ENCODE measurements at regions not wholly inside any gene's neighbourhood (a gene's known extent, or its start where the extent isn't known, plus 50 kb on each side); places are given as distances from the start of the nearest gene placed in this dataset.

DNA sequence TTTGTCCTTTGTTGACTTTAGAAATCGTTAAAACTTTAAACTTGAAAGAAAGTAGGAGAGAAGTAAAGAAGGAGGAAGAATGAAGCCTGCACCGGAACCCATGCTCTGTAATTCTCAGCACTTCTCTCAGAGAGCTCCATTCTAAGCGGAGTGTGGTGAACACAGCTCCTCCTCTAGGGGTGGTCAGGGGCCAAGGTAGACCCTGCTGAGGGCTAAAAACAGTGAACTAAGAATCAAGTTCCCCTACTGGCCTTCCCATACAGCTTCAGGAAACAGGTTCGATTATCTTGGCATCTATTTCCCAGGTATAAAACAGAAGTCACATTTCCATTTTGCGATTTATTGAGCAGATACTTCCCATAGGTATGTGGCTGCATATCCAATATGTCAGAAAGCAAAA lies 92.7 kb upstream of the ASAP2 start:
- Mint-ChIP-seq H3K4me3 (no peak overlapping the region), H3K4me1 (ENCODE audit: low read depth) (no peaks in the 10 kb centered on the region), H3K27ac (no peak overlapping the region), H3K27me3 (peaks cover 4% of the 10 kb centered on the region), H3K9me3 (no peaks in the 10 kb centered on the region), H3K36me3 (ENCODE audit: low read depth) (no peaks in the 10 kb centered on the region)

DNA sequence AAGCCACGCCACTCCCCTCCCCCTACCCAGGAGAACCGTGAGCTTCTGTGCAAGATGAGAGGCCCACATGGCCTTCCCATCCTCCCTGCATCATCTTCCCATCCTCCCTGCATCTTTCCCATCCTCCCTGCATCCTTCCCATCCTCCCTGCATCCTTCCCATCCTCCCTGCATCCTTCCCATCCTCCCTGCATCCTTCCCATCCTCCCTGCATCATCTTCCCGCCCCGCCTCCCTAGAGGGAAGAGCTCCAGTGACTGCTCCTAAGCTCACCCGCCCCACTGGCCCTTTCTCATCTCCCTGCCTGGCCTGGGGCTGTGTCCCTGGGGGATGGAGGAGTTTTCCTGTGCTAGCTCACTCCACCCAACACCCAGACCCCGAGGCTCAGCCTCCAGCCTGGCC lies 93.3 kb upstream of the ASAP2 start:
- Mint-ChIP-seq H3K4me3 (no peak overlapping the region), H3K27me3 (peaks cover 4% of the 10 kb centered on the region), H3K4me1 (ENCODE audit: low read depth) (no peaks in the 10 kb centered on the region), H3K9me3 (no peaks in the 10 kb centered on the region), H3K36me3 (ENCODE audit: low read depth) (no peaks in the 10 kb centered on the region), H3K27ac (no peak overlapping the region)

DNA sequence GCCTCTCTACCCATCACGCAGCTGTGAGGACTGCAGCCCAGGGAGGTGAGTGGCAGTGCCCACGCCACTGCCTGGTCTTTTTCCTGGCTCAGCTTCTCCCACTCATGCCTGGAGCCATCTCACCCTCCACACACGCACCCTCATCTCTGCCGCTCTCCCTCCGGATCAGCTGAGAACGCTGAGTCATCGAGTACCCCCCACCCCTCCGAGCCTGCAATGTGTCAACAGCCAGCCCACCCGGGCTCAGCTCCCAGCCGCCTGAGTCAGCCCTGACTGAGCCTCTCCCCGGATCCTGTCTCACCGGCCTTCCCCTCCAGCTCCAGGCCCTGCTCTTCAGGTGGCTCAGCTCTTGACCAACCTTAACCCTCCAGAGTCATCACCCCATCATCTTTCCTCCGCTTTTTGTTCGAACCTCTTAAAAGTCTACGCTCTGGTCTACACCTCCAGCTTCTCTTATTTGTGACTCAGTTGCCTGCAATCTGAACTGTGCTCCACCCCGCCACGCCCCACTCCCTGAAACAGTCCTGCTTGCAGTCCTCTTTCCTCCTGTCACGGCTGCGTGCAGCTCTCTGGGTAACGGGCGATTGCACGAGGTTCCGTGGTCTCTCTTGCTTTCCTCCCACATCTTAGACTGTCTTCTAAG lies 94.4 kb upstream of the ASAP2 start:
- H3K36me3 Mint-ChIP-seq (ENCODE audit: low read depth) = no peaks in the 10 kb centered on the region
- no peak overlapping the region for H3K4me3 Mint-ChIP-seq
- peaks cover 4% of the 10 kb centered on the region for H3K27me3 Mint-ChIP-seq
- no peaks in the 10 kb centered on the region for H3K4me1 Mint-ChIP-seq (ENCODE audit: low read depth)
- no peak overlapping the region for H3K27ac Mint-ChIP-seq
- no peaks in the 10 kb centered on the region for H3K9me3 Mint-ChIP-seq

DNA sequence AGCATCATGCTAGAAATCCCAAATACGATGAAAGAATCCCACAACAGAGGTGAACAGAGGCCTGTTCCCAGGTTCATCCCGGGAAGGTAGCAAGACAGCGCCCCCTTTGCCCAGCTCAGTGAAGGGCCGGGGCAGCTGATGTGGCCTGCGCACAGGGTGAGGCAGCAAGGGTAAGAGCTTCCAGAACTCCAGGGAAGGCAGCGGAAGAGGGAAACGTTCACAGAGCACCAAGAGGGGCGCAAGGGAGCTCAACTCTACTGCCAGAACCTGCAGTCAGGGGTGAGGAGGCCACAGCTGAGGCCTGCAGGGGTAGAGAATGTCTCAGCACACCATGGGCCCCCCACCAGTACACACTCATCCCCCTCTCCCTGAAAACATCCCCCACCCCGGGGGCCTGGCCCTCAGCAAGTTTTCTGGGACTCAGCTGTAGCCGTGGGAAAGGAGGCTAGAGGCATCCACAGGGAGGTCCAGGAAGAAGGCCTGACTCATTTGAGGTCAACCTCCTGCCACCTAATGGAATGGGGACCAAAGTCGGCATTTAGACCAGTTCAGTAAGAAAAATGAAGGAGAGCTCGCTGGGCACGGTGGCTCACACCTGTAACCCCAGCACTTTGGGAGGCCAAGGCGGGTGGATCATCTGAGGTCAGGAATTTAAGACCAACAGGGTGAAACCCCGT lies 95.6 kb upstream of the ASAP2 start:
- H3K9me3 Mint-ChIP-seq = no peaks in the 10 kb centered on the region
- H3K36me3 Mint-ChIP-seq (ENCODE audit: low read depth) = no peaks in the 10 kb centered on the region

DNA sequence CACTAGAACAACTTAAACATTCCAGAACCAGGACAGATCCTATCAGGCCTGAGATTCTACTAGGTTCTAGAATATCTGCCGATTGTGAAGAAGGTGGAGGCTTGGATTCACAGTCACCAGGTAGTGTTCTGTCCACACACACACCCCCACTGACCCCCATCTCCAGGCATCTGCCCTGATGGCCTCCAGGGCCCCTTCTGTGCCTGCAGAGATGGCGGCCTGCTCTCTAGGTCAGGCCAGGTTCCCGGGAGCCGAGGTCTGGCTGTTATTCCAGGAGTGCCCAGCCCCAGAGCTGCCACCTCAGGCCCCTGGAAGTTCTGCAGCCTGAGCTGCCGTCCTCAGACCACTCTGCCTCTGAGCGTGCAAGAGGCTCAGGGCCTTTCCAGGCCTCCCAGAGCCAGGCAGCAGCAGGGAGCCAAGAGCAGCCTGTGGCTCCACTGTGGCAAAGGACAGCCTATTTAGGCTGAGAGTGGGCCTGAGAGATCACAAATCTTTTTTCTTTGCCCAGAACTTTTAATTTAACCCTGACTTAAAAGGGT lies 96.2 kb upstream of the ASAP2 start:
- H3K4me3 Mint-ChIP-seq = no peak overlapping the region
- no peak overlapping the region for H3K27ac Mint-ChIP-seq
- H3K36me3 Mint-ChIP-seq (ENCODE audit: low read depth) = no peaks in the 10 kb centered on the region
- no peaks in the 10 kb centered on the region for H3K4me1 Mint-ChIP-seq (ENCODE audit: low read depth)
- H3K27me3 Mint-ChIP-seq = peaks cover 4% of the 10 kb centered on the region
- no peaks in the 10 kb centered on the region for H3K9me3 Mint-ChIP-seq

More for the DNA sequence above, 95.6 kb upstream of the ASAP2 start:
- no peak overlapping the region for H3K4me3 Mint-ChIP-seq
- peaks cover 4% of the 10 kb centered on the region for H3K27me3 Mint-ChIP-seq
- H3K27ac Mint-ChIP-seq = no peak overlapping the region
- no peaks in the 10 kb centered on the region for H3K4me1 Mint-ChIP-seq (ENCODE audit: low read depth)

DNA sequence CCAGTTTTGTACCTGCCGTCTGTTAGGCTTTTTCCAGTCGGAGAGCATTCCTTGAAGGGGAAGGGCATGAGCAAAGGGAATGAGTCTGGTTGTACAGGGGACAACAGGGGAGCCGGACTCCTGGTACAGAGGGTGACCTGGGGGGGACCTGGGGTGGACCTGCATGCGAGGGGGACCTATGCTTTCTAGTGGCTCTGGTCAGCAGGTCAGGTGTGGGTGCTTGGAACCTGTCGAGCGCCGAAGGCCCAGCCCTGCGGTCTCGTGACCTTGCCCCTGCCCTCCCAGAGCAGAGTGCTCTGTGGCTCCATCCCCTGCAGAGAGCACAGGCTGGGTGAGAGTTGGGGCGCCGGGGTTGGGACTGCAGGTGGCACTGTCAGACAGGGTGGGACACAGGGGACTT lies 96.7 kb upstream of the ASAP2 start:
- Mint-ChIP-seq H3K27ac (no peak overlapping the region), H3K27me3 (peaks cover 4% of the 10 kb centered on the region), H3K9me3 (no peaks in the 10 kb centered on the region), H3K4me1 (ENCODE audit: low read depth) (no peaks in the 10 kb centered on the region), H3K4me3 (no peak overlapping the region), H3K36me3 (ENCODE audit: low read depth) (no peaks in the 10 kb centered on the region)

DNA sequence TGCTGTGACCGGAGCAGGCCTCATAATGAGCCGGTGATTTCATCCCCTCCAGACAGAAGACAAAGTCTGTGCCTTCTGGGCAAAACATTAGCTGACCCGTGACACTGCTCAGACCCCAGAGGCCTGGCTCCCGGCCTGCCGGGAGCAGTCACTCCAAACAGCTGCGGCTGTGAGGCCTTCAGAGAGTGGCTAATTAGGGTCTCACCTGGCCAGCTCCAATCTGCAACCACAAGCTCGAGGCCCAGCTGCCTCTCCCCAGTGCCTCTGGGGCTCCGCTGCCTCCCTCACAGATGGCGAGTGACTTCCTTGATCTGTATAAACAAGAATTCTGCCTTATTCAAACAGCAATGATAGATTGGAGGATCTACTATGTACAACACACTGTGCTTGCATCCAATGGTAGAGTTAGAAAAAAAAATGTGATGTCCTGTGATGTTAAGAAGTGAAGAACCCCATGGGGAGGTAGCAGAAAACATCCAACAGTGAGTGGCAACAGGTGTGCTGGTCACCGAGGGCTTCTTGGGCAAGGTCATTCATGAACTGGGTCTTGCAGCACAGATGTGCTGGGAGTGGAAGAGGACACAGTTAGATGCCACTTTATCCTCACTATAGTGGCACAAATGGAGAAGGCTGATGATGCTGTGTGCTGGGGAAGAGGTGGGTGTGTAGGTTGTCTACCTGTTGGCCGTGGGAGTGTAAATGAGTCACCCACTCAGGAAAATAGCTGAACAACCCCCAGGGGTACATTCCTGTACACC lies 98.2 kb upstream of the ASAP2 start:
- H3K4me1 Mint-ChIP-seq (ENCODE audit: low read depth) = no peaks in the 10 kb centered on the region
- H3K9me3 Mint-ChIP-seq = no peaks in the 10 kb centered on the region
- H3K27me3 Mint-ChIP-seq = peaks cover 4% of the 10 kb centered on the region
- H3K36me3 Mint-ChIP-seq (ENCODE audit: low read depth) = no peaks in the 10 kb centered on the region
- H3K27ac Mint-ChIP-seq = no peak overlapping the region
- no peak overlapping the region for H3K4me3 Mint-ChIP-seq

DNA sequence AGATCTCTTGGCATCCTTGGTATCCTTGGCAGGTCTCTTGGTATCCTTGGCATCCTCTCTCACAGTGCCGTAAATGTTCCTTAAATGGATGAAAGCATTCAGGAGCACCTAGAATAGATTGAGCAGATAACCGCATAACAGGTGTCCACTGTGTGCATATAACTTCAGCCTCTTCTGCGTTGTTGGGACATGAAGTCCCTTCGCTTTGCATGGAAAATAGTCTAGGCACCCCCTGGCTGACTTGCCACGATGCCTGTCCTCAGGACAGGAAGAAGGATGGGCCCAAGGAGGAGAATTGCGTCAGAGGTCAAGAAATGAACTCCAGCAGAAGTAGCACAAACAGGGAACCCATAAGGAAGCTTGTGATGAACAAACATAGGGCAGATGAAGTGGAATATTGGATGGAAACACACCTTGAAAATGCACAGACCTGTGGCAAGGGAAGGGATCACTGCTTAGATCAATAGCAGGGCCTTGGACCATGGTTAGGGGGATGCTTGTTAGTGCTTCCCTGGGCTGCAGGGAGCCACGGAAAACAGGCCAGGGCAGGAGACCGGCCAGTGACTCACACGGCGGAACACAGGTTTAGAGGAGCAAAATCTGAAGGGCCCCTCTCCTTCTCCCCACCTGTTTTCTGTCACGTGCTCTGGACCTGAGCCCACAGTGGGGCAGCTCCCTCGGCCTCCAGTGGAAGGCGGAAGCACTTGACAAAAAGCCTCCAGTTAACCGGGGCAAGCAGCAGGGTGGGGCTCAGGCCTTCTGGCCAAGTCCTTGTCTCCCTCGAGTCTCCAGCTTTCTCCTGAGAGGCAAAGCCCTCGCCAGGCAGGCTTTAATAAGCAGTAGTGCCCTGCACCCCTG lies 99.2 kb upstream of the ASAP2 start:
- Mint-ChIP-seq H3K27me3 (no peaks in the 10 kb centered on the region), H3K4me3 (no peak overlapping the region), H3K4me1 (ENCODE audit: low read depth) (no peaks in the 10 kb centered on the region), H3K9me3 (no peaks in the 10 kb centered on the region), H3K36me3 (ENCODE audit: low read depth) (no peaks in the 10 kb centered on the region), H3K27ac (no peak overlapping the region)

DNA sequence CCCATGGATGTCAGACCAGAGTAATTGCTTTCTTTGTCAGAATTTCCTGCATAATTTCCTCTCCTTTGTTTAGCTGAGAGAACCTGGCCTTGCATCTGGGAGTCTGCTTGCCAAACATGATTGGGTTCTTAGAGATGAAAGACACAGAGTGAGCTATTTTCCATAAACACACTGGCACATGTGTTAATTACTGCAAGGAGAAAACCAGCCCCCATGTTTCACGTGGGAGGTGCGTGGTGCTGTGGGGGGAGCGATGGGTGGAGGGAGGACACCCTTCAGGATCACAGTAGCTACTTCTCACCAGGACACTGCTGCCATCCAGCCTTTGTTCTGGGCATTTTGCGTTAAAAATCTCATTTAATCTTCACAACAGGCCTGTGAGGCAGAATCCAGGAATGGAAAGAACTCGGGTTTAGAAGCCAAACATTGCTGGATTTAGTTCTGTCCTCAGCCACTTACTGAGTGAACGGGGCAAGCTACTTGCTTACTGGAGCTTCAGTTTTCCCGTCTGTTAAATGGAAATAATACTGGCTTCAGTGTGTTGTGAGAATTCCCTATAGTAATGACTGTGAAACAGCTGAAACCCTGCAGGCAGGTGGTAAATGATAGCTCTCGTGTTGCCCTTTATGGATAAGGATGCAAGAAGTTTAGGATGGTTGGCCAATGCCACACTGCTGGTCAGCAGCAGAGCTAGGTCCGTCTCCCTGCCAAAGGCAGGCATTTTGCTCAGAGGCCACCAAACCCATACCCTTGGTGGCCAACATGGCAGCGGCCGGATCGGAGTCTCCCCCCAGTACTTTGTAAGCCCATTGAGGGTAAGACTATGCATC lies 100.1 kb upstream of the ASAP2 start:
- Mint-ChIP-seq H3K4me1 (ENCODE audit: low read depth) (no peaks in the 10 kb centered on the region), H3K27me3 (no peaks in the 10 kb centered on the region), H3K27ac (no peak overlapping the region), H3K36me3 (ENCODE audit: low read depth) (no peaks in the 10 kb centered on the region), H3K9me3 (no peaks in the 10 kb centered on the region), H3K4me3 (no peak overlapping the region)

DNA sequence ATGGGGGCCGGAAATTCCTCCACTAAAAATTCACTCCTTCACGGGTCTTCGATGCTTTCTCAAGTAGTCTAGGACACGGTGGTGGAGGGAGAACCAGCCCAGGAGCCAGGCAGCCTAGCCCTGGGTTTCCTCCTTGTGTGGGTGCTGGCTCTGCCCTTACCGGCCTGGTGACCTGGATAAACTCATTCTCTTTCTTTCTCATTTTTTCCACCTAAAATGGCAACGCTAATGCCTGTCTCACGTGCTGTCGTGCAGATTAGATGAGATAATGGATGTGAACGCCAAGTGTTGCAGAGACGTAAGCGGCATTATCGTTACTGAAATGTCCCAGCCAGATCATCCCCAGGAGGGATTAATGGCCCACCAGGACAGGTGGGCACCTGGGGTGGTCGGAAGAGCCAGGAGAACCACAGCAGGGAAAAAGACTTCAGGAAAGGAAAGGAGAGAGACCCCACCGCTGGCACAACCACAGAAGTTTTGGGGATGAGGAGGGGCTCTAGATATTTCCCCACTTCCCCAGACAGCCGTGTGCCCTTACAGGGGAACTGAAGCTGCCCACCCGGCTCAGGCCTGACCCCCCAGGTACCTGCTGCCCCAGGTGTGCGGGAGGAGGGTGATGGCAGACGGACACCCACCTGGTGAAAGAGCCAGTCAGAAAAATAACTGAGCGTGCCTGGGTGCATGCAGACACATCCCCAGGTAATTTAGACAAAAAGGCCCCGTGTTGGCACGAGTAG lies 100.8 kb upstream of the ASAP2 start:
- Mint-ChIP-seq H3K4me1 (ENCODE audit: low read depth) (no peaks in the 10 kb centered on the region), H3K36me3 (ENCODE audit: low read depth) (no peaks in the 10 kb centered on the region), H3K27ac (no peak overlapping the region), H3K4me3 (no peak overlapping the region), H3K27me3 (no peaks in the 10 kb centered on the region), H3K9me3 (no peaks in the 10 kb centered on the region)

DNA sequence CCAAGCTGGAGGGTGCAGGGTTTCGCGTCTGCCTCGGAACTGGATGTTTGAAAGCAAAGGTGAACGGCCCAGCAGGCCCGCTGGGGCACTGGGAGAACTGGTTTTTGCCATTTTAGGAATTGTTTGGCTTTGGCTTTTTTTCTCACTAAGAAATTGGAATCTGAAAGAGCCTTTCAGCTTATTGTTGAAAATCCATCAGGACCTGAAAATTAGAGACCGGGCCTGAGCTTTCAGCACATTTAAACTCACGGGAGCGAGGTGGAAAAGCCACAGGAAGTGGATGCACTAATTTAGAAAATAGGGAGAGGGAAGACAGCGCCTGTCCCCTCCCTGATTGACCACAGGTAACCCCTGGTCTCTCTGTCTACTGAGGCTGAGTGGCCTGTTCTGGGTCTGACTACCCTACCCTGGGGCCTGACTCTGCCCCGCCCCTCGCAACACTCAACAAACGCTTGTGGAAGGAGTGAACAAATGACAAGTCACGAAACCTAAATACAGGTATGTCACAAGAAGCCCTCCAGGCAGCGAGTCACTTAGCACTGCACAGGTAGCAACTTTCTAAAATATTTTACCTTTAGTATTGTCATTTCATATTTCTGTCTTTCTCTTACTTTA lies 100.3 kb upstream of the MBOAT2 start:
- Mint-ChIP-seq H3K27ac (no peak overlapping the region), H3K27me3 (no peaks in the 10 kb centered on the region), H3K4me1 (ENCODE audit: low read depth) (peaks cover 9% of the 10 kb centered on the region), H3K4me3 (no peak overlapping the region), H3K36me3 (ENCODE audit: low read depth) (no peaks in the 10 kb centered on the region), H3K9me3 (no peaks in the 10 kb centered on the region)

DNA sequence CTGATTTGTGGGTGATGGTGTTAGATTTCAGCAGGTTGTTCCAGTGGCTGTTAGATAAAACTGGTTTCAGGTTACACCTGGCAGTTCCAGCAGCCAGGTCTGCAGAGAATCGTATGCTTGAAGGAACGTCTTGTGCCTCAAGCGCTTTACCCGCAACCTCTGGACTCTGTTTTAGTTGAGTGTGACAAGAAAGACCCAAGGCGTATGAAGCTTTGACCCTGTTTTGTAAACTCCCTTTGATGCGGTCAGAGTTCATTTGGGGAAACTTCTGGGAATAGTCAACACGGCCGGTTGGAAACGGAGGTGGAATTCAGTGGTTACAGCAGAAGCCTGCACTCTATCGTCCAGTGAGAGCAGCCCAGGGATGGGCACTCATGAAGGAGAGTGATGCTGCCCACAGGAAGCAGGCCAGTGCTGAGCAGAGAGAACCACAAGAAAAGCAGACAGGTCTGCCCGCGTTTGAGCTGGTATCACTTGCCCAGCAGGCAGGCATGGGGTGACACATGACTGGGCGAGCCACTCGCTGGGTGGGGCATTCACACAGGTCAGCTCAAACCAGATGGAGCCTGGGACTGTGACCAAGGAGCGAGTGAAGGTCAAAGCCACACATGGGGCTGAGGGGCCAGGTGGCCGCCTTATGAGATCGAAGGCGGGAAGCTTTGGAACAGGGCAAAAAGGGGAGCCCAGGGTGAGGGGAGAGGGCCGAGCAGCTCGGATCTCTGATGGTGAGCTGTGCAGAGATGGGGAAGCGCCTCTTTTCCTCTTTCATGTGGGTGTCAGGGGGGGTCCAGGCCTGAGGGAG lies 99.6 kb upstream of the MBOAT2 start:
- Mint-ChIP-seq H3K27ac (no peak overlapping the region), H3K36me3 (ENCODE audit: low read depth) (no peaks in the 10 kb centered on the region), H3K27me3 (no peaks in the 10 kb centered on the region)

More for the DNA sequence above, 99.6 kb upstream of the MBOAT2 start:
- no peaks in the 10 kb centered on the region for H3K9me3 Mint-ChIP-seq
- H3K4me3 Mint-ChIP-seq = no peak overlapping the region
- peaks cover 11% of the 10 kb centered on the region for H3K4me1 Mint-ChIP-seq (ENCODE audit: low read depth)

All from stimulated activated naive CD8-positive, alpha-beta T cell treated with anti-CD3 and anti-CD28 coated beads, Interleukin-15, Interleukin-2, amounts not matched to agents 100 ng/mL and 50 ng/mL, for 24 hours (primary cell).